Suppressor macrophage treated with lipopolysaccharide for 1 hour (primary cell): ENCODE measurements at regions not wholly inside any gene's neighbourhood (a gene's known extent, or its start where the extent isn't known, plus 50 kb on each side); places are given as distances from the start of the nearest gene placed in this dataset.

ENCODE experiments used
- DNase-seq, 3 donors: peaks; one replicate each; pipeline ENCODE4 v3.0.0-alpha.2; 2020 to 2022

GRCh38 chr7:130970696-130971095 is 236.7 kb upstream of the KLF14 start:
- DNase-seq = no peak

- no peak for DNase-seq
Measured at GRCh38 chr7:130971297-130971696, 237.3 kb upstream of the KLF14 start.

GRCh38 chr7:130972201-130972600 is 238.2 kb upstream of the KLF14 start:
- no peak for DNase-seq

- no peak for DNase-seq
Measured at GRCh38 chr7:130973637-130974036, 239.6 kb upstream of the KLF14 start.

DNA sequence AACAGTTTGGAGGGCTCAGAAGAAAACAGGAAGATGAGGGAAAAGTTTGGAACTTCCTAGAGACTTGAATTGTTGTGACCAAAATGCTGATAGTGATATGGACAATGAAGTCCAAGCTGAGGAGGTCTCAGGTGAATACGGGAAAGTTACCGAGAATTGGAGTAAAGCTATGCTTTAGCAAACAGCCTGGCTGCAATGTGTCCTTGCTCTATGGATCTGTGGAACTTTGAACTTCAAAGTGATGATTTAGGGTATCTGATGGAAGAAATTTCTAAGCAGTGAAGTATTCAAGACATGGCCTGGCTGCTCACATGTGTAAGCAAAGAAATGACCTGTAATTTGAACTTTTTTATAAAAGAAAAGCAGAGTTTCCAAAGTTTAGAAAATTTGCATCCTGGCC is 240.2 kb upstream of the KLF14 start:
- no peak for DNase-seq

- no peak for DNase-seq
Measured at GRCh38 chr7:130974794-130975193, 240.8 kb upstream of the KLF14 start.

DNA sequence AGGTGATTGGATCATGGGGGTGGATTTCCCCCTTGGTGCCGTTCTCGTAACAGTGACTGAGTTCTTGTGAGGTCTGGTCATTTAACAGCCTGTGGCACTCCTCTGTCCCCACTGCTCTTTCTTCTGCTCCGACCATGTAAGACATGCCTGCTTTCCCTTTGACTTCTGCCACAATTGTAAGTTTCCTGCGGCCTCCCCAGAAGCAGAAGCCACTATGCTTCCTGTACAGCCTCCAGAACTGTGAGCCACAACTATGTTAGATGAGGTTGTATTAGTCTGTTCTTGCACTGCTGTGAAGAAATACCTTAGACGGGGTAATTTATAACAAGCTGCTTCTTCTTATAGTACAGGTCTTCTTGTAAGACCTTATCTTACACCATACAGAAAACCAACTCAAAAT is 241.7 kb upstream of the KLF14 start:
- DNase-seq = no peak

DNA sequence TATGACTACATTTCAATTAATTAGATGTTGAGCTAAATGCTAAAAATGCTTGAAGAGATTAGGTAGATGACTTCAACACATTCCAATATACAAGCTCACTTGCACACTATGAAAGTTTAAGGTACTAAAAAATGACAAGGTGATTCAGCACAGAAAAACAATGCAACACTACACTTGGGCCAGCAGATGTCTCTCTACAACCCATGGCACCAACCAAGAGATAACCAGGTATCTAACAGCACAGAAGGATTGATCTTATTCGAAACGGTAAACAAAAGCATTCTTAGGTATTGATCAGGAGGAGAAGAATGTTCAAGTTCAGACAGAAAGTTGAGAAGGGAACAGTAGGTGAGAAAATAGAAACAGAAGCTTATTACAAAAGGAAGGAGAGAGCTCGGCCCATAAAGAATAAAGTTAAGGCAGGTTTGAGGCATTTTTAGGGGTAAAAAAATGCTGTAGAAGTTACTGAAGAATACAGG is 248.2 kb upstream of the KLF14 start:
- DNase-seq = peak; percentile 31 to 47 (median 36)

GRCh38 chr7:130982651-130983050 is 248.6 kb upstream of the KLF14 start:
- no peak for DNase-seq

GRCh38 chr7:130985361-130985760 is 251.4 kb upstream of the KLF14 start:
- no peak for DNase-seq

- DNase-seq = no peak
Measured at GRCh38 chr7:130986261-130986690, 252.3 kb upstream of the KLF14 start.

GRCh38 chr7:130987092-130987491 is 253.1 kb upstream of the KLF14 start:
- no peak for DNase-seq

GRCh38 chr7:130988443-130988842 is 254.4 kb upstream of the KLF14 start:
- no peak for DNase-seq

- no peak for DNase-seq
Measured at GRCh38 chr7:130989101-130989795, 255.2 kb upstream of the KLF14 start.

DNA sequence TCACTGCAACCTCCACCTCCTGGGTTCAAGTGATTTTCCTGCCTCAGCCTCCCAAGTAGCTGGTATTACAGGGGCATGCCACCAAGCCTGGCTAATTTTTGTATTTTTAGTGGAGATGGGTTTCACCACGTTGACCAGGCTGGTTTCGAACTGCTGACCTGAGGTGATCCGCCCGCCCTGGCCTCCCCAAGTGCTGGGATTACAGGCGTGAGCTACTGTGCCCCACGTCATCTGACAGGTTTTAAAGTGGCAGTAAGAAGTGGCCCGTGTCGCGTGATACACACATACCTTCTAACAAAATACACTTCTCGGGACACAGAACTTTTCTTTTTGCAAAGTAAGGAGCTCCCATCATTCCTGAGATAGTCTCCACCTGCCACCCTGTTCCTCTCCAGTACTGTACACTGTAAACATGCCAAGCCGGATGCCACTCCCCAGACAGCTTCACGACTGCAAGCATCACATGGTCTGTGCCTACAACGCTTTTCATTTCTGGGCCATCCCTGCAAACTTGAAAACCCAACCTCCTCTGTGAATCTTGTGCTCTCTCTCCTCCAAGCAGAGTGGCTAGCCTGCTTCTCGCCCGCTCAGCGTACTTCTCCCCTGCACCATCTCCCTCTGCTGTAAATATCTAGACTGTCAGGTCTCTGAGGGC is 256.3 kb upstream of the KLF14 start:
- DNase-seq = no peak

- DNase-seq = no peak
Measured at GRCh38 chr7:130993671-130994365, 259.8 kb upstream of the KLF14 start.

GRCh38 chr7:130994378-130995115 is 260.5 kb upstream of the KLF14 start:
- no peak for DNase-seq

GRCh38 chr7:130995252-130996081 is 261.5 kb upstream of the KLF14 start:
- no peak for DNase-seq

DNA sequence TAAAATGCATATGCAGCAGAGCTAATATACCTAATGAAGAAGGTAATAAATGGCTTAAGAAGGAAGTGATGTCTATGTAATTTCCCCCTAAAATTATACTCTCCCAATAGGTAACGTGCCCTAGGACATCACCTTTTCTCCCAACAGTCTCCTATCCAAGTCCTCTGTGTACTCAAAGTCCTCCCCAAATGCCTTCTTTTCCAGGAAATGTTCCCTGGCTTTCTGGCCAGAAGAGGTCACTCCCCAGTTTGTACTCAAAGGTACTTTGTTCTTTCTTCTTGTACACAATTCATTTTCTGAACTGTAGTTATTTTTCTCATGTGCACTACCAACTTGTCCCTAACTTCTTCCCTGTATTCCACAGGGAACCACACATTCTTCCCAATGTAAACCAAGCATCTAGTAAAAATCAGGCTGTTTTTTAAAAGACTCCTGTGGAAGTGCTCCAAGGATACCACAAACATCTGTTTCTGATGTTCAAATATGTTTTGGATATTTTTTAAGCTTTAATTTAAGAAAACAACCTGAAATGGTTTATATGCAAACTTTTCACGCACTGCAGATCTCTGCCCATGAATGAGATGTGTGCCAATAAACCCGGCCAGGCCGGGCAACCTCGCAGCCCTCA is 262.3 kb upstream of the KLF14 start:
- no peak for DNase-seq

GRCh38 chr7:130996833-130997231 is 262.8 kb upstream of the KLF14 start:
- DNase-seq = no peak

DNA sequence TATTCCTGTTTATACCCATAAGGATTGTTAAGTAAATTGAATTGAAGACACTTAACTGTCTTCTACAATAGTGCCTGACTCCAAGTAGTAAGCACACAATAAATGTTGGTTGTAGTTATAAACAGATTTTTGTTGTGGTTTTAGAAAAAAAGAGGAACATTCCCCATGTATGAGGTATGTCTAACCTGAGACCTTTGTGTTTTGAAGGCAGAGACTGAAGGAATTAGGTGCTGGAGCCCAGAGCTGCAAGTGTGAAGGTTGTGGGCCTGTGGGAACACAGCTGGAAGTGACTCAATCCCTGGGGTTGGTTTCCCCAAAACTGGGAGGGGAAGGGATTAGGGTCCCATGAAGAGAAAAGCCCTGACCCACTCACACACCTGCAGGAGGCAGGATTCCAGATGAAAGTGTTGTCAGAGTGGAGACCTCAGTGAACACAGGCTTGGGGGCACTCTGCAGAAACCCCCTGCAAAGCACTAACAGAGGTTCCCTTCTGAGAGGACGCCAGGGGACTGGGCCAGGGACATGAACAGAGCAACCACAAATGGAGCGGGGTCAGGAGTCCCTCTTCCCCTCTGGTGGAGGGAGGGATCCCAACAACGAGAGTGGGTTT is 265.1 kb upstream of the KLF14 start:
- no peak for DNase-seq
